B cell (primary cell): ENCODE measurements at regions not wholly inside any gene's neighbourhood (a gene's known extent, or its start where the extent isn't known, plus 50 kb on each side); places are given as distances from the start of the nearest gene placed in this dataset.
"Not testable (repeated sequence)": the region's sequence is repeated elsewhere in the genome, so short reads cannot be mapped to it uniquely, and the experiment has no call there.

ENCODE experiments used
- EZH2 ChIP-seq: IDR thresholded peaks from 2 replicates; pipeline ENCODE4 v1.6.1; 2012; ENCODE audit warnings: borderline replicate concordance, low read depth, mild to moderate bottlenecking, moderate library complexity, low read length; ENCODE audit not compliant: insufficient read depth, poor library complexity, severe bottlenecking
- TF ChIP-seq, protein P1 (sequence below): fragments of 200-600 bp; IDR thresholded peaks from one replicate; pipeline ENCODE4 v1.8.0; 2022; ENCODE audit warnings: antibody characterized with exemption, mild to moderate bottlenecking

DNA sequence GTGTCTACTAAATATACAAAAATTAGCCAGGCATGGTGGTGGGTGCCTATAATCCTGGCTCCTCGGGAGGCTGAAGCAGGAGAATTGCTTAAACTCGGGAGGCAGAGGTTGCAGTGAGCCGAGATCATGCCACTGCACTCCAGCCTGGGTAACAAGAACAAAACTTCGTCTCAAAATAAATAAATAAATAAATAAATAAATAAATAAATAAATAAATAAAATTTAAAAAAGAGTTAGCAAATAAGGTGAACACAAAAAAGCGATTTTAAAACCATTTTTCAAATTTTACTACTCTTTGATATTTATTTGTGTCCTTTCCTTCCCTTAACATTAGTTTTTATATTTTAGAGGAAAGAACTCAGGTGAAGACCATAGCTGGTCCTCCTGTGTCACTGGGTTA lies 453.3 kb downstream of the ZNF536 start:
- TF ChIP-seq, protein P1, sequence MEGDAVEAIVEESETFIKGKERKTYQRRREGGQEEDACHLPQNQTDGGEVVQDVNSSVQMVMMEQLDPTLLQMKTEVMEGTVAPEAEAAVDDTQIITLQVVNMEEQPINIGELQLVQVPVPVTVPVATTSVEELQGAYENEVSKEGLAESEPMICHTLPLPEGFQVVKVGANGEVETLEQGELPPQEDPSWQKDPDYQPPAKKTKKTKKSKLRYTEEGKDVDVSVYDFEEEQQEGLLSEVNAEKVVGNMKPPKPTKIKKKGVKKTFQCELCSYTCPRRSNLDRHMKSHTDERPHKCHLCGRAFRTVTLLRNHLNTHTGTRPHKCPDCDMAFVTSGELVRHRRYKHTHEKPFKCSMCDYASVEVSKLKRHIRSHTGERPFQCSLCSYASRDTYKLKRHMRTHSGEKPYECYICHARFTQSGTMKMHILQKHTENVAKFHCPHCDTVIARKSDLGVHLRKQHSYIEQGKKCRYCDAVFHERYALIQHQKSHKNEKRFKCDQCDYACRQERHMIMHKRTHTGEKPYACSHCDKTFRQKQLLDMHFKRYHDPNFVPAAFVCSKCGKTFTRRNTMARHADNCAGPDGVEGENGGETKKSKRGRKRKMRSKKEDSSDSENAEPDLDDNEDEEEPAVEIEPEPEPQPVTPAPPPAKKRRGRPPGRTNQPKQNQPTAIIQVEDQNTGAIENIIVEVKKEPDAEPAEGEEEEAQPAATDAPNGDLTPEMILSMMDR: not testable (repeated sequence)
- not testable (repeated sequence) for TF ChIP-seq EZH2
